ENCODE measurements at regions not wholly inside any gene's neighbourhood (a gene's known extent, or its start where the extent isn't known, plus 50 kb on each side); places are given as distances from the start of the nearest gene placed in this dataset.
"Not testable (repeated sequence)": the region's sequence is repeated elsewhere in the genome, so short reads cannot be mapped to it uniquely, and the experiment has no call there.

DNA sequence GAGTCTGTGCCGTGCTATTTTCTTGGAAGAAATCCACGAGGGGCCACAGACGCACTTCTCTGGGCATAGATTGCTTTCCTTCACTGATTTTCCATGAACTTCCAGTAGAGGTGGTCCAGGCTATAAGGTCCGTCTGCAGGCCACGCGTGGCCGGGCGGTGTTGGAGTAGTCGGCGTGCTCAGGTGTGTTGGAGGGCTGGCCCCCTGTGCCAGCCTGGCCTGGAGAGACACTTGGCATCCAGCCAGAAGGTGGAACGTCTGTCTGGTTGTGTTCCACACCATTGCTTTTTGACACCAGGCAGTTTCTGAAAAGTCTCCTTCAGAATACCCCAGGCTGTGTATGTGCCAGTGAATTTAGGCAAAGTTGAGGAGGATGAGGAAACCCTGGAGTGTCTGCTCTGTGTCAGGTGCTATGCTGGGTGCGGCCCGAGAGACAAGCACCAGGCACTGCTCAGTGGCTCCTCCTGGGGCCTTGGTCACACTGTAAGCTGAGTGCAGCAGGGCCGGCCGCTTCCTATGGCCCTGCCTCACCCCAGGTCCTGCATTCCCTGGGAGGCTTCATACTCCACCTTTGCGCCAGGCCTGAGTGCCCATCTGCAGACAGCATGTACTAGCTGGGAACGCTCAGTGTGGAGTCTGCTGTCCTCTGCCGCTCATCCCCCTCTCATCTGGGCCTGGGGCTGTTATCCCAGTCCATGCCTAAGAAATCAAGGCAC lies 52.1 kb upstream of the TAMM41 start:
- no peak for DNase-seq (ENCODE audit: low spot score)
- in situ Hi-C loops (cut with HindIII; ENCODE audit: low sequenced_read_pairs): no loop called here

DNA sequence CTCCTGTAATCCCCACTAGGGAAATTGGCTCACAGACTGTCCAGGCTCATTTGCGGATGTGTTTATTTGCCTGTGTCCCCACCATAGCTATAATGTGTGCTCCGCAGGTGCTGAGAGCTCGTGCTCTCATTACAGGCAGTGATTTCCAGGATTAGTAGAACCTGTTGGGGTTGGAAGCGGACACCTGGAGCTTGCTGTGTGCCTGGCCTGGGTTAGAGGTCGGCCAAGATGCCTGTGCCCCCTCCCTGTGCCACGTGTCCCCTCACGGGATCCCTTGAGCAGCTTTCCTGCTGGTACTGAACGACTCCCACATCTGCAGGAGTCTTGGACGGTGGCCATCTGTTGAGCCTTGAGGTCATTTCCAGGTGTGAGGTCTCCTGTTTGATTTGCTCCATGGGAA lies 52.7 kb upstream of the TAMM41 start:
- in situ Hi-C loops (cut with HindIII; ENCODE audit: low sequenced_read_pairs): not testable (repeated sequence)

DNA sequence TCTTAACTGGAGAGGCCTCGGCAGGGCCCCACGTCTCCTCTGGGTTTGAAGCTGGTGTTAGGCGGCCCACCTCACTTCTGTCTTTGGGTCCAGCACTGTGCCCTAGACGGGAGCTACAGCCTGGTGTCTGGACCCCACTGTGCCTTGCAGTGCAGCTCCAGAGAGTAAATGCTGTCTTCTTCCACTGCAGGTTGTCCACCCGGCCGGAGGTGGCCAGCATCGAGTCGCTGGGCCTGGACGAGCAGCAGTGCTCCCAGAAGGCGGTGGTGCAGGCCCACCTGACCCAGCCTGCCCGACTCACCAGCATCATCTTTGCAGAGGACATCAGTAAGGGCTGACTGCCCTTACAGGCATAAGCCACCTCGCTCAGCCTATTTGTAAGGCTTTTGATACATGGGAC lies 53.1 kb upstream of the TAMM41 start:
- no peak for DNase-seq (ENCODE audit: low spot score)
- in situ Hi-C loops (cut with HindIII; ENCODE audit: low sequenced_read_pairs): no loop called here

More for the DNA sequence above, 52.7 kb upstream of the TAMM41 start:
- DNase-seq (ENCODE audit: low spot score): not testable (repeated sequence)

DNA sequence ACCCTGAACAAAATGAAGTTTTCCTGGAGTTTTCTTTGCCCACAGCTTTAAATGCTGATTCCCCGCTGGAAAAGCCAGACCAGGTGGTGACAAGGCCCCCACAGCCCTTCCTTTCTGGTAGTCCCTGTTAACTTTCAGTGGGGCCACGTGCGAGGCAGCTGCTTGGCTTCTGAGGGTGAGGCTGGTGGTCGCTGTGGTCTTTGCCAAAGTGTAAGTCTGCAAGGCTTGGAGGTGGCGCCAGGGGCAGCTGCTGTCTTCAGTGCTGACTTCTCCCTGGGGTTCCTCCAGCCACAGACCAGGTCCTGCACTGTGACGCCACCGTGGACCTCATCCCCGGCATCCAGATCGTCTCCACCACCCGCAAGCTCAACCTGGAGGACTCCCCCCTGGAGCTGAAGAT lies 54.1 kb upstream of the TAMM41 start:
- in situ Hi-C loops (cut with HindIII; ENCODE audit: low sequenced_read_pairs): no loop called here
- DNase-seq (ENCODE audit: low spot score): no peak

DNA sequence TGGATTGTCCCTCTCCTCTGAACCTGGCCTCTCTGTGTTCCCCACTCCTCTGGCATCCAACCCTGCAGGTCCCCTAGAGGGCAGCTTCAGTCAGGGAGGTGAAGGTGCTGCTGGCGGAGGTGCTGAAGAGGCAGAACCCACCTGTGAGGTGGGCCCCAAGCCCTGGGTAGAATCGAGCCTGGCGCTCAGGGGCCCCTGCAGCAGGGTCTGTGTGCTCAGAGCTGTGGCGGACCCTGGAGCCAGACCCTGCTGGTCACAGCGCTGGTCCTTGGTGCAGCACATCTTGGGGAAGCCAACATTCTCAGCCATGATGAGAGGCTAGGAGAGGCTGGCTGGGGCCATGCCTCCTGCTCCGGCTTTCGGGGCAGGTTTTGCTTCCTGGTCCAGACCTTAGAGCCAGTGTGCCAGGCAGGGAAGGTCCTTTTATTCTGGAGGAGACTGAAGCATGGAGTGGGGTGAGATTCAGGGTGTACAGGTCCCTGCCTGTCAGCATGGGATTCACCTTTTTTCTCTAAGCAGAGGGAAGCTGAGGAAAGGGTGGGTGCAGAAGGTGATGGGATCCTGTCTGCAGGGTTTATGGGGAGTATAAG lies 54.7 kb upstream of the TAMM41 start:
- in situ Hi-C loops (cut with HindIII; ENCODE audit: low sequenced_read_pairs): no loop called here
- no peak for DNase-seq (ENCODE audit: low spot score)

DNA sequence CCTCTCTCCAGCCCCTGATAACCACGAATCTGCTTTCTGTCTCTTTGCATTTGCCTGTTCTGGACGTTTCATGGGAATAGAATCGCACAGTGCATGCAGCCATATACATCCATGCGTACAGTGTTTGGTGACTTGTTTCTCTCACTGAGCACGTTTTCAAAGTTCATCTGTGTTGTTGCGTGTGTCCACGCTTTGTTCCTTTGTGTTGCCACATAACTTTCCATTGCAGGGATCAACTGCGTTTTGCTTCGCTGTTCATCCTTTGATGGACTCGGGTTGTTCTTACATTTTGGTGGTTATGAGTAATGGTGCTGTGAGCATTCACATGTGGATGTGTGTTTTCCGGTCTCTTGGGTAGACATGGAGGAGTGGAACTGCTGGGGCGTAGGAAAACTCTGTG lies 56.4 kb upstream of the TAMM41 start:
- no peak for DNase-seq (ENCODE audit: low spot score)
- in situ Hi-C loops (cut with HindIII; ENCODE audit: low sequenced_read_pairs): no loop called here

DNA sequence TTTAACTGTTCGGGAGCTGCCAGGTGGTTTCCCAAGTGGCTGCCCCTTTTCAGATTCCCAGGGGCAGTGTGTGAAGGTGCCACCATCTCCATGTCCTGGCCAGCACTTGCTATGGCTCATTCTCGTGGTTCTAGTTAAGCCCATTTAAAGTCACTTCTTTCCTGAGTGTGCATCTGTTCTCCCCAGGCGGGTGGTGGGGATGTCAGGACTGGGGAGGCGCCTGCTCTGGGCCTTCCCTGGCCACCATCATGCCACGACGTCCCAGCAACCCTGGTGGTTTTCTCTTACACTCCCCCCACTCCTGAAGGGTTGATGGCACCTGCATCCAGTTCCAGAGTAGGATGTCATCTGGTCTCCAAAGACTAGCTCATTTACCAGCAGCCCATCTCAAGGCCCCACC lies 56.8 kb upstream of the TAMM41 start:
- in situ Hi-C loops (cut with HindIII; ENCODE audit: low sequenced_read_pairs): no loop called here
- no peak for DNase-seq (ENCODE audit: low spot score)

DNA sequence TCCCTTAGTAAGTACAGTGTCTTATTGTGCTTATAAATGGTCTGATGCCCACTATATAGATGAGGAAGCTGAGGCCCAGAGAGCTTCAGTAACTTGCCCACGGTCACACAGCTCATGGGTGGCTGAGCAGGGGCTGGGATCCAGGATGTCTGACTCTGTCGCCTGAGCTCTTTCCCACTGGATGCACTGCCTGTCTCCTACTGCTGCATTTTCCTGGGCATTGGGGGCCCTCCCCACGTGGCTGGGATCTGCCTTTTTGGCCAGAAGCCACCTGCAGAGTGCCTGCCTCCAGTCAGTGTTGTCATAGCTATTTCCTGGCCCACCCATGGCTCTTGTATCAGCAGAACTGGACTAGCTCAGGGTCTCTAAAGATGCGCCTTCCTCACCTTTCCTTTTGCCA lies 57.5 kb upstream of the TAMM41 start:
- no peak for DNase-seq (ENCODE audit: low spot score)
- in situ Hi-C loops (cut with HindIII; ENCODE audit: low sequenced_read_pairs): no loop called here

DNA sequence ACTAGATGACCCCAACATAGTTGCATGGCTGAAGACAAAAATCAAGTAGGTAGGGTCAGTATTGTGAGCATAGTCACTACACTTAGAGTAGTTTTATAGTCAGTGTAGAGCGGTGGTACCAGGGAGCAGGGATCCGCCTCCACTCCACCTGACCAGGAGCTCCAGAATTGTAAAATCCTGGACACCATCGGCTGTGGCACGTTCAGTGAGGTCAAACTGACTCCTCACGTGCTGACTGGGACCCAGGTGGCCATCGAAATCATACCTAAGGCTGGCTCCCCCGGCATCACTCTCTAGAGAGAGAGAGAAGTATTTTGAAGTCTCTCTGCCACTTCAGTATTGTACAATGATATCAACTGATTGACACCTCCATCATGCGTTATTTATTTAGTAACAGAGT lies 59.7 kb upstream of the TAMM41 start:
- in situ Hi-C loops (cut with HindIII; ENCODE audit: low sequenced_read_pairs): no loop called here
- no peak for DNase-seq (ENCODE audit: low spot score)

DNA sequence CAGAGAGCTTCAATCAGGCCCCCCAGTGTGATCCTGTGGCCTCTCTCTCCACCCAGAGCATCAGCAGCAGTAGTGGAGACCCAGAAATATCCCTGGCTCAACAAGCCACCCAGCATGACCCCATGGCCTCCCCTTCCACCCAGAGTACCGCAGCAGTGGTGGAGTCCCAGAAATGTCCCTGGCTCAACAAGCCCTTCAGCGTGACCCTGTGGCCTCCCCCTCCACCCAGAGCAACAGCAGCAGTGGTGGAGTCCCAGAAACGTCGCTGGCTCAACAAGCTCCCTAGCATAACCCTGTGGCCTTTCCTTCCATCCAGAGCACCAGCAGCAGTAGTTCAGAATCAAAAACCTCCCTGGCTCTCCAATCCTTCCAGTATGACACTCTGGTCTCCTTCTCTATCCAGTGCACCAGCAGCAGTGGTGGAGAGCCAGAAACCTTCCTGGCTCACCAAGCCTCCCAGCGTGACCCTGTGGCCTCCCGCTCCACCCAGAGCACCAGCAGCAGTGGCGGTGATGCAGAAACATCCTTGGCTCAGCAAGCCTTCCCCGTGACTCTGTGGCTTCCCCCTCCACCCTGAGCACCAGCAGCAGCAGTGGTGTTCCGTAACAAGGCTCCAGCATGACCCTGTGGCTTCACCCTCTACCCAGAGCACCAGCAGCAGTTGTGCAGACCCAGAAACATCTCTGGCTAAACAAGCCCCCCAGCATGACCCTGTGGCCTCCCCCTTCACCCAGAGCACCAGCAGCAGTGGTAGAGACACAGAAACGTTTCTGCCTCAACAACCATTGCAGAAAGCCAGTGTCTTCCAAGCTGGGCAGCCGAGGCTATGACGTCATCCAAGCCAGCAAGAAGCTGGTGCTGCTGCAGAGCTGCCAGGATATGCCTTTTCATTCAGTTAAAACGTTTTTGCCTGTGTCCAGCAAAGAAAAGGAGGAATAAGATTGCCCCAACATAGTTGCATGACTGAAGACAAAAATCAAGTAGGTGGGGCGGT lies 61.3 kb upstream of the TAMM41 start:
- in situ Hi-C loops (cut with HindIII; ENCODE audit: low sequenced_read_pairs): no loop called here

DNA sequence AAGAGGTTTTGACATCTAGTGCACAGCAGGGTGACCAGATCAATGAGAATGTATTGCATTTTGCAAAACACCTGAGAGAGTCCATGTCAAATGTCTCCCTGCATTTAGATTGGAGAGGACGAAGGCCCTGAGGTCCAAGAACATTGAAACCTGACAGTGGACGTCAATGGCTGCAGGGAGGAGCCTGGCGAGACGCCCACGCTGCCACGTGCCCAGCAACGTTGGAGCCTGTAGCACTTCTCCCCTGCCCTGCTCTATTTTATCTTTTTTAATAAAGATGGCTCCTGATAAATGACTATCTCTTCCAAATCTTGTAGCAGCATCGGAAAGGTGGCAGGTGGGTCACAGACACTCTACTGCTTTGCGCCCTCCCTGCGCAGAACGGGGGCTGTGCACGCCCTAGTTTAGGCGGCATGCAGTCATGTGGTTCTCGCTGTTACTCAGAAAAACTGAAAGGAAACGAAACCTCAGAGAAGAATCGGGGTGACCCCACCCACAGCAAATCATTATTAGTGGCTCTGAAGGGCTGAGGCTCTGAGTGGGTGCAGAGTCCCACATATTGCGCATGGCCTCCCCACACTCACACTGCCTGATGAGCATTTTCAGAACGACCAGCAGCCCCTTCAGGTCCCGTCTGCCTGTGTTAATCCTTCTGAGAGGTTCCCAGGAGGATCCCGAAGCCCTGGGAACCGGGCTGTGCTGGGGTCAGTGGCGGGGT lies 62.5 kb upstream of the TAMM41 start:
- DNase-seq (ENCODE audit: low spot score): no peak
- in situ Hi-C loops (cut with HindIII; ENCODE audit: low sequenced_read_pairs): no loop called here

More for the DNA sequence above, 61.3 kb upstream of the TAMM41 start:
- peak; percentile 90 for DNase-seq (ENCODE audit: low spot score)

DNA sequence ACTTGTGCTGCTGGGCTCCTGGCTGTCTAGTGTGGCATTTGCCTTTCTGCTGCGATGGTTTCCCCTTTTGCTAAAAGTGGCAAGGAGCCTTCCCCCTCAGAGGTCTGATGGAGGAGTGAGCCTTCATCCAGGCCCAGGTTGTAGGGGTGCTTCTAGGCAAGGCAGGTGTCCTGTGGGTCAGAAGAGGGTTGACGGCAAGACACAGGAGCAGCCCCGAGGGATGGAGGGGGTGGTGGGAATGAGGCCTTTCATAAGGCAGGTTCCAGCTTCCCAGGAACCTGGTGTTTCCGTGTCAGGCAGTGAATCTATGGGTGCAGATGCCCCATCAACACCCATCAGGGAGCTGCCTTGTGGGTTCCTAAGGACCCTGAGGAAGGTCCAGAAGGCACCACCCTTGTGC lies 63.0 kb upstream of the TAMM41 start:
- no peak for DNase-seq (ENCODE audit: low spot score)
- in situ Hi-C loops (cut with HindIII; ENCODE audit: low sequenced_read_pairs): no loop called here

DNA sequence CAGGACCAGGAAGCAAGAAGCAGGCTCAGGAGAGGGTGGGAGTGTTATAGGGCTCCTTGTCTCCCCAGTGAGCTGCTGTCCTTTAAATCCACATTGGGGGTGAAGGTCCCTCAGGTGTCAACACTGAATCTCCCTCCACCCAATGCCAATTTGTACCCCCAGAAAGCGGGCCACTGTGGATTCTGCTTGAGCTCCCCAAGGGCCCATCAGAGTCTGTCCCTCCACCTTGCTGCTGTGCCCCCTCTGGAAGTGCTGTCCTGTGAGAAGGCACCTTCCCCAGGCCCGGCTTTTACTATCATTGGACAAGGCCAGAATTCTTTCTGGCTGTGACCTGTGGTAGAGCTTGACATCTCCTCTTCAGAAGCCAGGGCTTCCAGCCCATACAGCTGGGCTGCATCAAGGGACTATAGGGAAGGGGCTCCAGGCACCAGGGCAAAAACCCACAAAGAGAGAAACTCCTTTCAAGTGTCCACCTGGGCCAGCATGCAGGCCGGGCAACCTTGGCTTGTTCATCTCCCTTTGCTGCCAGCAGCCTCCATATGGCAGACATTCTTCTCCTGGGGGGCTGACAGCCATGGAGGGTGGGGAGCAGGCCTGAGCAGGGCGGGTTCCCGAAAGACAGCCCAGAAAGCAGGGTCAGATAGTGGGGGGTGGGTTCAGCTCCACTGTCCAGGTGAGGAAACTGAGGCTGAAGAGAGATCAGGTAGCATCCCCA lies 63.7 kb upstream of the TAMM41 start:
- peak; percentile 72 for DNase-seq (ENCODE audit: low spot score)
- in situ Hi-C loops (cut with HindIII; ENCODE audit: low sequenced_read_pairs): not testable (repeated sequence)

DNA sequence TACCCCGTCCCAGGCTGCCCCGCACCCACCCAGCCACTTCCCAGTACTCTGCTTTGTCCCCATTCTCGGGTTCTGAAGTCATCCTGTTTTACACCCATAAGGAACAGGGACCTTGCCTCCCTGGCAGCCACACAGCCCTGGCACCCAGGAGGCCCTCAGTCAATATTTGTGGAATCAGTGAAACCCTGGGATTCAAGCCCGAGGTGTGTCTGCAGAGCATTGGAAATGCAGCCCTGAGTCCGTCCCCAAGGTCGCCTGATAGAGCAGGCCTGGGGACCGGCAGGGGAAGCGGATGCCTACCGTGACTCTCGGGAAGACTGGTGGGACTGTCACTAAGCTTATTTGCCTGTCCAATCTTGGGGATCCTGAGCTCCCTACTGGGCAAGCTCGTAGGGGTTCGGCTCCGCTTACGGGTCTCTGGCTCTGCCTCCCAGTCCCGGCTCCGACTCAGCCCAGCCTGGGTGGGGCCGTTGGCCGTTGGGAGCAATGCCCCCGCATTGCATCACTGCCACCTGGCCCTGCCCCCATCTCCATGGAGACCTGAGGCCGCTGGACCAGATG lies 64.4 kb upstream of the TAMM41 start:
- in situ Hi-C loops (cut with HindIII; ENCODE audit: low sequenced_read_pairs): no loop called here
- DNase-seq (ENCODE audit: low spot score): peak; percentile 78

DNA sequence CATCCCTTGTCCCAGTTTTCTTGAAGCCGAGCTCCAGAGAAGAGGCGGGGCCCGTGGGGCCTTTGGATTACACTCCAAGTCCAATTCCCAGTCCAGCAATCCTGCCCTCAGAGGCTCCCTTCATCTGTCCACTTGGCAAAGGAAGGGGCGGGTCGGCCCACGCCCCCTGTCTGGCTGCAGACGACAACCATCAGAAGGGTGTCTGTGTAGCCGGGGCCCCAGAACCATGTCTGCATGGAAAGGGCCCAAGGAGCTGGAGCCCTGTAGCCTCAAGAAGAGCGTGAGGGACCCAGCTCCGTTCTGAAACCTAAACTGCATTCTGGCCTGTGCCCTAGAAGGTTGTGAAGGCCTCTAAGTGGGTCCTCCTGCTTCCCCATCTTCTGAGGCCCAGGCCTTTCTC lies 65.2 kb upstream of the TAMM41 start:
- in situ Hi-C loops (cut with HindIII; ENCODE audit: low sequenced_read_pairs): not testable (repeated sequence)

DNA sequence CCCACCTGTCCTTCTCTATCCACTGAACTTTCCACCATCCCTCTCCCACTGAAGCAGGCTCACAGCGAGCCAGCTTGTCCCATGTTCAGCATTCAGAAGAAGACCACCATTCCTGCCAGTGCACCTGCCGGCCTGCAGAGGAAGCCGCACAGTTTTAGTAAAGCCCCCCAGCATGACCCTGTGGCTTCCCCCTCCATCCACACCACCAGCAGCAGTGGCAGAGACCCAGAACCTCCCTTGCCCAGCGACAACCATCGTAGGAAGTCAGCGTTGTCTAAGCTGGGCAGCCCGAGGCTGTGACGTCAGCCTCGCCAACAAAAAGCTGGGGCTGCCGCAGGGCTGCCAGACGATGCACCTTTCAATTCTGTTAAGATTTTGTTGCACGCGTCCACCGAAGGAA lies 66.6 kb upstream of the TAMM41 start:
- in situ Hi-C loops (cut with HindIII; ENCODE audit: low sequenced_read_pairs): no loop called here
- no peak for DNase-seq (ENCODE audit: low spot score)

More for the DNA sequence above, 65.2 kb upstream of the TAMM41 start:
- not testable (repeated sequence) for DNase-seq (ENCODE audit: low spot score)

DNA sequence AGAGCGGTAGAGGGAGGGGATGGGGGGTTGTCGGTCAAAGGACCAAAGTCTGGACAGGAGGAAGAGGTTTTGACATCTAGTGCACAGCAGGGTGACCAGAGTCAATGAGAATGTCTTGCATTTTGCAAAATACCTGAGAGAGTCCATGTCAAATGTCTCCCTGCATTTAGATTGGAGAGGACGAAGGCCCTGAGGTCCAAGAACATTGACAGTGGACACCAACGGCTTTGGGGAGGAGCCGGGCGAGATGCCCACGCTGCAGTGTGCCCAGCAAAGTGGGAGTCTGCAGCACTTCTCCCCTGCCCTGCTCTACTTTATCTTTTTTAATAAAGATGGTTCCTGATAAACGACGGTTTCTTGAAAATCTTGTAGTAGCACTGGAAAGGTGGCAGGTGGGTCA lies 67.4 kb upstream of the TAMM41 start:
- DNase-seq (ENCODE audit: low spot score): no peak
- in situ Hi-C loops (cut with HindIII; ENCODE audit: low sequenced_read_pairs): no loop called here

DNA sequence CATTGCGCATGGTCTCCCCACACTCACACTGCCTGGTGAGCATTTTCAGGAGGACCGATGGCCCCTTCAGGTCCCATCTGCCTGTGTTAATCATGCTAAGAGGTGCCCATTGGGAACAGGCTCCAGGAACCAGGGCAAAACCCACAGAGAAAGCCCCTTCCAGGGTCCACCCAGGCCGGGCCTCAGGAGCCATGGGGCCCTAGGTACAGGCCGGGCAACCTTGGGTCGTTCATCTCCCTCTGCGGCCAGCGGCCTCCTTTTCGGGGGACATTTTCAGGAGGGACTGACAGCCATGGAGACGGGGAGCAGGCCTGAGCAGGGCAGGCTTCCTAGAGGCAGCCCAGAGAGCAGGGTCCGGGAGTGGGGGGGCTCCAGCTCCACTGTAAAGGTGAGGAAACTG lies 68.0 kb upstream of the TAMM41 start:
- in situ Hi-C loops (cut with HindIII; ENCODE audit: low sequenced_read_pairs): no loop called here
- DNase-seq (ENCODE audit: low spot score): no peak

Measured in G401 (cell line).